A549 (cell line): ENCODE measurements at regions not wholly inside any gene's neighbourhood (a gene's known extent, or its start where the extent isn't known, plus 50 kb on each side); places are given as distances from the start of the nearest gene placed in this dataset.

Experiments used
- ATAC-seq, 2 experiments: fragments of 200-7000 bp in 1 of 2; fragments of >200 bp in 1 of 2; cut with Nextera tagmentation in 1 of 2; cut with Tn5 transposase in 1 of 2; 3 replicates each; pipeline versions ENCODE4 v1.8.0 to v1.9.1; 2018 to 2020; ENCODE audit warnings: mild to moderate bottlenecking in 1 of 2, moderate library complexity in 1 of 2
- CTCF ChIA-PET: fragments of 300-600 bp; sonication (Branson Sonifier 250); formaldehyde crosslinking; extraction: SDS; loops from one replicate; lab custom pipeline; 2021; ENCODE audit warnings: antibody characterized with exemption, inconsistent platforms; lab: Yijun Ruan, JAX
- POLR2A ChIA-PET: fragments of 350-600 bp; formaldehyde crosslinking; extraction: SDS; loops from one replicate; lab custom pipeline; 2021; ENCODE audit warnings: antibody characterized with exemption, inconsistent platforms; lab: Yijun Ruan, JAX
- DNase-seq, 2 experiments: peaks; one replicate each; pipeline versions ENCODE4 v3.0.0 to v3.0.0-alpha.2; 2011 to 2016; ENCODE audit warnings: low read depth in 1 of 2, low spot score in 1 of 2
- FAIRE-seq: peaks from 2 replicates; lab custom pipeline; 2011; peaks lifted over from hg19 to GRCh38; lab: Jason Lieb, UNC
- H3K27ac ChIP-seq, 2 experiments: fragments of >200 bp; sonication (Bioruptor Twin); formaldehyde crosslinking; 3 replicates each; pipeline ENCODE4 v1.5.1; 2016 to 2017
- H3K4me1 ChIP-seq: fragments of >200 bp; sonication (Bioruptor Twin); formaldehyde crosslinking; 3 replicates; pipeline ENCODE4 v1.6.1; 2016
- H3K4me2 ChIP-seq: fragments of >200 bp; sonication (Bioruptor Twin); formaldehyde crosslinking; 3 replicates; pipeline ENCODE4 v1.6.1; 2016
- H3K4me3 ChIP-seq: fragments of >200 bp; sonication (Bioruptor Twin); formaldehyde crosslinking; 3 replicates; pipeline ENCODE4 v1.5.1; 2016
- H3K9me3 ChIP-seq: fragments of >200 bp; sonication (Bioruptor Twin); formaldehyde crosslinking; 3 replicates; pipeline ENCODE4 v1.6.1; 2016
- CEBPB ChIP-seq, 2 experiments: fragments of >200 bp in 1 of 2; sonication (Bioruptor Twin) in 1 of 2; formaldehyde crosslinking in 1 of 2; IDR thresholded peaks; 2 replicates each; pipeline ENCODE4 v1.6.1; 2012 to 2016
- CHD2 ChIP-seq: fragments of 150-350 bp; IDR thresholded peaks from 2 replicates; pipeline ENCODE4 v1.6.1; 2014; ENCODE audit warnings: low read length; ENCODE audit not compliant: partially characterized antibody
- CHD4 ChIP-seq: fragments of 200-600 bp; sonication (generic); IDR thresholded peaks from 2 replicates; pipeline ENCODE4 v1.6.1; 2016; ENCODE audit warnings: antibody characterized with exemption, mild to moderate bottlenecking, borderline replicate concordance
- FOSB ChIP-seq: fragments of 250-450 bp; sonication (Bioruptor Pico); IDR thresholded peaks from 2 replicates; pipeline ENCODE4 v1.5.0; 2020; ENCODE audit warnings: mild to moderate bottlenecking, moderate library complexity
- FOSL2 ChIP-seq, 2 experiments: fragments of 450-650 bp in 1 of 2; fragments of >200 bp in 1 of 2; sonication (Bioruptor Twin) in 1 of 2; formaldehyde crosslinking; IDR thresholded peaks; 2 replicates each; pipeline versions ENCODE4 v1.5.0 to v1.6.1; 2016 to 2020; ENCODE audit warnings: mild to moderate bottlenecking in 1 of 2, moderate library complexity in 1 of 2
- HDAC2 ChIP-seq: fragments of 200-600 bp; sonication (generic); IDR thresholded peaks from 2 replicates; pipeline ENCODE4 v1.6.1; 2016
- HES2 ChIP-seq: fragments of >200 bp; sonication (Bioruptor Twin); formaldehyde crosslinking; IDR thresholded peaks from 2 replicates; pipeline ENCODE4 v1.6.1; 2016
- HOXB13 ChIP-seq: fragments of 250-450 bp; sonication (Bioruptor Pico); IDR thresholded peaks from 2 replicates; pipeline ENCODE4 v1.5.0; 2020; ENCODE audit warnings: low read depth, mild to moderate bottlenecking, moderate library complexity
- JUN ChIP-seq, 2 experiments: fragments of >200 bp; sonication (Bioruptor Twin); formaldehyde crosslinking; IDR thresholded peaks; 2 replicates in 1 of 2; 3 replicates in 1 of 2; pipeline ENCODE4 v1.6.1; 2016 to 2017
- JUNB ChIP-seq: fragments of >200 bp; sonication (Bioruptor Twin); formaldehyde crosslinking; IDR thresholded peaks from 2 replicates; pipeline ENCODE4 v1.6.1; 2016
- KDM1A ChIP-seq: fragments of 200-600 bp; sonication (generic); IDR thresholded peaks from 2 replicates; pipeline ENCODE4 v1.6.1; 2016; ENCODE audit warnings: low read depth, mild to moderate bottlenecking
- MAFK ChIP-seq: fragments of 450-650 bp; IDR thresholded peaks from 2 replicates; pipeline ENCODE4 v1.6.1; 2014; ENCODE audit not compliant: partially characterized antibody
- PHF8 ChIP-seq: fragments of 200-600 bp; sonication (generic); IDR thresholded peaks from 2 replicates; pipeline ENCODE4 v1.6.1; 2016; ENCODE audit warnings: low read depth, mild to moderate bottlenecking, antibody characterized with exemption, moderate library complexity, borderline replicate concordance
- REST ChIP-seq: fragments of 200-600 bp; sonication (generic); IDR thresholded peaks from 2 replicates; pipeline ENCODE4 v1.6.1; 2016; ENCODE audit warnings: antibody characterized with exemption, mild to moderate bottlenecking, moderate library complexity
- RNF2 ChIP-seq: fragments of 200-600 bp; sonication (generic); IDR thresholded peaks from 2 replicates; pipeline ENCODE4 v1.6.1; 2016; ENCODE audit warnings: low read depth, mild to moderate bottlenecking, antibody characterized with exemption, moderate library complexity, borderline replicate concordance
- TFCP2L1 ChIP-seq: fragments of 250-450 bp; sonication (Bioruptor Pico); IDR thresholded peaks from 2 replicates; pipeline ENCODE4 v1.5.0; 2021; ENCODE audit warnings: mild to moderate bottlenecking
- TP53 ChIP-seq: fragments of 250-450 bp; sonication (Bioruptor Pico); IDR thresholded peaks from 2 replicates; pipeline ENCODE4 v1.5.0; 2021; ENCODE audit warnings: mild to moderate bottlenecking, moderate library complexity
- ZC3H11A ChIP-seq: fragments of 450-650 bp; IDR thresholded peaks from 2 replicates; pipeline ENCODE4 v1.6.1; 2014; ENCODE audit warnings: antibody characterized with exemption, mild to moderate bottlenecking
- ZFP36 ChIP-seq: fragments of 450-650 bp; IDR thresholded peaks from 2 replicates; pipeline ENCODE4 v1.6.1; 2014; ENCODE audit warnings: borderline replicate concordance; ENCODE audit not compliant: partially characterized antibody
- ZSCAN20 ChIP-seq: fragments of 250-450 bp; sonication (Bioruptor Pico); IDR thresholded peaks from 2 replicates; pipeline ENCODE4 v1.8.0; 2022; ENCODE audit warnings: mild to moderate bottlenecking, moderate library complexity
- WGBS: methylation state at CpG from one replicate; pipeline ENCODE4 v1.1.6; 2017; ENCODE audit errors: missing lambda C conversion rate; 5-methylcytosine and 5-hydroxymethylcytosine counted together
- TF ChIP-seq, protein P1 (sequence below): IDR thresholded peaks from 2 replicates; pipeline ENCODE4 v1.6.1; 2012
- TF ChIP-seq, protein P2 (sequence below): fragments of >200 bp; sonication (Bioruptor Twin); formaldehyde crosslinking; IDR thresholded peaks from 3 replicates; pipeline ENCODE4 v1.6.1; 2016

DNA sequence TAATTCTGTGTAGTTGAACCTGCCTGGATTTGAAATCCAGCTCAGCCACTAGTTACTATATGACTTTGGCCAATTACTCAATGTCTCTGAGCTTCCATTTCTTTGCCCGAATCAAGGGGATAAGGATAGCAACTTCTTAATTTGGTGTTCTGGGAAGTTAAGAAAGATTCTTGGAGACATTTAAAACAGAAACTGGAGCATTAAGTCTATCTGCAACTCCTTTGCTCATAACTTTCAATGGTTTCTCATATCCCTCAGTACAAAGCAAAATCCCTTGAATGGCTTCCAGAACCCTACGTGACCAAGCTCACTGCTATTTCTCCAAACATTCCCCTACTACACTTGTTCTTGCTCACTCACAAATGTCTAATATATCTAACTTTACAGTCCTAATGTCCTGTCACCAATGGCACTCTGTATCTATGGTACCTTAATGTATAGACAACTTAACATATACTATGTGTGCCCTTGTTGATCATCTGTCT, 849.1 kb upstream of the SLIT2 start:
- H3K4me2 ChIP-seq, result no peak overlapping the region
- TF ChIP-seq CEBPB (IDR thresholded peaks at IDR 0.05) (no peak), HES2 (no peak)
- TF ChIP-seq, protein P1, sequence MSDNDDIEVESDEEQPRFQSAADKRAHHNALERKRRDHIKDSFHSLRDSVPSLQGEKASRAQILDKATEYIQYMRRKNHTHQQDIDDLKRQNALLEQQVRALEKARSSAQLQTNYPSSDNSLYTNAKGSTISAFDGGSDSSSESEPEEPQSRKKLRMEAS, result no peak
- DNase-seq (no peak), FAIRE-seq (no peak), ATAC-seq (no peak)
- CTCF ChIA-PET, result no interaction called here
- WGBS, result 23% methylated on average over 2 of the region's 2 CpGs
- POLR2A ChIA-PET, result no interaction called here
- no peaks in the 10 kb centered on the region for H3K4me1 ChIP-seq
- no peak overlapping the region for H3K27ac ChIP-seq
- H3K4me3 ChIP-seq, result no peak overlapping the region
- H3K9me3 ChIP-seq, result no peaks in the 10 kb centered on the region

- no peak overlapping the region for H3K4me2 ChIP-seq
- DNase-seq, result no peak
- no peak for FAIRE-seq
- H3K4me3 ChIP-seq, result no peak overlapping the region
- TF ChIP-seq, protein P1, result no peak
- TF ChIP-seq TP53 (CRISPR knock-in tag) (no peak), TFCP2L1 (CRISPR knock-in tag) (no peak), CHD4 (no peak), RNF2 (no peak), CEBPB (IDR thresholded peaks at IDR 0.05) (no peak)
- TF ChIP-seq, all 56 proteins: peak for 0
- Histone ChIP-seq H3K9me3 (no peaks in the 10 kb centered on the region), H3K4me1 (no peaks in the 10 kb centered on the region), H3K27ac (no peak overlapping the region)
- POLR2A ChIA-PET, result no interaction called here
- CTCF ChIA-PET, result no interaction called here
- ATAC-seq, result no peak
- WGBS, result 3% methylated on average over 1 of the region's 1 CpG
Measured at GRCh38 chr4:19401301-19402080, 850.2 kb upstream of the SLIT2 start.

DNA sequence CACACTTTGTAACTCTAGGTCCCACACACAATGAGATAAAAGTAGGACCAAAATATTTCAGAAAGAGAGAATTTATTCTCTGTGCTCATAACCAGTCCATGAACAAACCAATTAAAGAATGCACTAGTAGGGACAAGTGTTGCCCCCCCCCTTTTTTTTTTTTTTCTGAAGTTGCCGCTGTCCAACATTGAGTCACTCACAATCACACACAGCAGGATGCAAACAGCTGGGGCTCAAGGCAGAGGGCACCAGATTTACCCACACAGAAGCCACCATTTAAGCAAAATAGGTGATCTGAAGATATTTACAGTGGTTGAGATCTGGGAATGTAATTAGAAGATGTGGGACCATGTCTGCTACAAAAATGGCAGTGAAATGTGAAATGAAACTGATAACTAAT, 850.9 kb upstream of the SLIT2 start:
- no peak for ATAC-seq
- H3K4me1 ChIP-seq, result no peaks in the 10 kb centered on the region
- FAIRE-seq, result no peak

DNA sequence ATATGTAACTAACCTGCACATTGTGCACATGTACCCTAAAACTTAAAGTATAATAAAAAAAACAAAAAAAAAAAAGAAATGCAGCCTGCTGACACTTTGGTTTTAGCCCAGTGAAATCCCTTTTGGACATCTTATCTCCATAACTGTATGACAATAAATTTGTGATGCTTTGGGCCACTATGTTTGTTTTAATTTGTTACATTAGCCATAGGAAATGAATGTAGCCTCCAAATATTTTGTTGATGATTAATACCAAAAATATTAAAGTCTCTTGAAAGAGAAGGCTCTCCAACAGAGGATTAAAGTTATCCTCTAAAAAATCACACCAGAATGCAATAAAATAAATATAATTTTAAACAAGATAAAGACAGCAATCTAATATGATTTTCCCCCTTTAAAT, 852.7 kb upstream of the SLIT2 start:
- FAIRE-seq (no peak), ATAC-seq (no peak), DNase-seq (no peak)
- no peak for TF ChIP-seq KDM1A
- TF ChIP-seq FOSB (CRISPR knock-in tag), result no peak
- TF ChIP-seq TFCP2L1 (CRISPR knock-in tag), result no peak
- TF ChIP-seq REST, result no peak
- no peak for TF ChIP-seq MAFK
- no peak for TF ChIP-seq JUN (IDR thresholded peaks at IDR 0.05)
- TF ChIP-seq HES2, result no peak
- TF ChIP-seq TP53 (CRISPR knock-in tag), result no peak
- TF ChIP-seq, protein P2, sequence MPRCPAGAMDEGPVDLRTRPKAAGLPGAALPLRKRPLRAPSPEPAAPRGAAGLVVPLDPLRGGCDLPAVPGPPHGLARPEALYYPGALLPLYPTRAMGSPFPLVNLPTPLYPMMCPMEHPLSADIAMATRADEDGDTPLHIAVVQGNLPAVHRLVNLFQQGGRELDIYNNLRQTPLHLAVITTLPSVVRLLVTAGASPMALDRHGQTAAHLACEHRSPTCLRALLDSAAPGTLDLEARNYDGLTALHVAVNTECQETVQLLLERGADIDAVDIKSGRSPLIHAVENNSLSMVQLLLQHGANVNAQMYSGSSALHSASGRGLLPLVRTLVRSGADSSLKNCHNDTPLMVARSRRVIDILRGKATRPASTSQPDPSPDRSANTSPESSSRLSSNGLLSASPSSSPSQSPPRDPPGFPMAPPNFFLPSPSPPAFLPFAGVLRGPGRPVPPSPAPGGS, result no peak
- no peak for TF ChIP-seq ZFP36
- no peak for TF ChIP-seq CHD4
- no peak for TF ChIP-seq FOSL2 (IDR thresholded peaks at IDR 0.05)
- no peak for TF ChIP-seq FOSL2 (CRISPR knock-in tag; IDR thresholded peaks at IDR 0.05)
- TF ChIP-seq ZC3H11A, result no peak
- TF ChIP-seq, protein P1, result no peak
- no peak for TF ChIP-seq HOXB13 (CRISPR knock-in tag)
- TF ChIP-seq ZSCAN20 (CRISPR knock-in tag), result no peak
- Histone ChIP-seq H3K9me3 (no peaks in the 10 kb centered on the region), H3K4me3 (no peak overlapping the region), H3K4me2 (no peak overlapping the region), H3K4me1 (no peaks in the 10 kb centered on the region), H3K27ac (no peak overlapping the region)
- POLR2A ChIA-PET, result no interaction called here
- CTCF ChIA-PET, result no interaction called here

More for the DNA sequence above, 850.9 kb upstream of the SLIT2 start:
- CTCF ChIA-PET, result no interaction called here
- WGBS, result 0% methylated on average over 1 of the region's 1 CpG
- Histone ChIP-seq H3K4me3 (no peak overlapping the region), H3K9me3 (no peaks in the 10 kb centered on the region), H3K27ac (no peak overlapping the region), H3K4me2 (no peak overlapping the region)
- POLR2A ChIA-PET, result no interaction called here
- TF ChIP-seq CHD2, result no peak
- TF ChIP-seq JUNB, result no peak
- no peak for TF ChIP-seq PHF8
- no peak for TF ChIP-seq HOXB13 (CRISPR knock-in tag)
- TF ChIP-seq HDAC2, result no peak
- TF ChIP-seq TP53 (CRISPR knock-in tag), result no peak
- no peak for TF ChIP-seq ZC3H11A
- TF ChIP-seq KDM1A, result no peak
- no peak for DNase-seq
